ENCODE measurements at regions not wholly inside any gene's neighbourhood (a gene's known extent, or its start where the extent isn't known, plus 50 kb on each side); places are given as distances from the start of the nearest gene placed in this dataset.

DNA sequence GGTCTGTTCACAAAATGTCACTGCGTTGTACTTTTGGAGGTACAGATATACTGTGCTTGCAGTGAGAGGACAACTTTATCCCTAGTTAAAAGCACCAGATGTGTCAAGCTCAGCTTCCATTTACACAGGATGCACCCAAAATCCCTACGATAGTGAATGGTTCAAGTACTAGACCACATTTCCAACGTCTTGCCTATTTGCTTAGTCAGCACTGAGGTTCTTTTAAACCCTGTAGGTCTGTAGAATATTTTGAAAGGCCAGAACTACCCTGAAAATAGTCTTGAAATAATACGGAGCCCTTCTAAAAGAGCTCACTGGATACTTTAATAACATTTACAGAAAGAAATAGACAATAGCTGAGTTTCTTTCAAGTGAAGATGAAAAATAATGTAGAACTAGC lies 466.1 kb downstream of the FUT8 start:
- DNase-seq (ENCODE audit: low read depth) = no peak
- TF ChIP-seq, protein P1, sequence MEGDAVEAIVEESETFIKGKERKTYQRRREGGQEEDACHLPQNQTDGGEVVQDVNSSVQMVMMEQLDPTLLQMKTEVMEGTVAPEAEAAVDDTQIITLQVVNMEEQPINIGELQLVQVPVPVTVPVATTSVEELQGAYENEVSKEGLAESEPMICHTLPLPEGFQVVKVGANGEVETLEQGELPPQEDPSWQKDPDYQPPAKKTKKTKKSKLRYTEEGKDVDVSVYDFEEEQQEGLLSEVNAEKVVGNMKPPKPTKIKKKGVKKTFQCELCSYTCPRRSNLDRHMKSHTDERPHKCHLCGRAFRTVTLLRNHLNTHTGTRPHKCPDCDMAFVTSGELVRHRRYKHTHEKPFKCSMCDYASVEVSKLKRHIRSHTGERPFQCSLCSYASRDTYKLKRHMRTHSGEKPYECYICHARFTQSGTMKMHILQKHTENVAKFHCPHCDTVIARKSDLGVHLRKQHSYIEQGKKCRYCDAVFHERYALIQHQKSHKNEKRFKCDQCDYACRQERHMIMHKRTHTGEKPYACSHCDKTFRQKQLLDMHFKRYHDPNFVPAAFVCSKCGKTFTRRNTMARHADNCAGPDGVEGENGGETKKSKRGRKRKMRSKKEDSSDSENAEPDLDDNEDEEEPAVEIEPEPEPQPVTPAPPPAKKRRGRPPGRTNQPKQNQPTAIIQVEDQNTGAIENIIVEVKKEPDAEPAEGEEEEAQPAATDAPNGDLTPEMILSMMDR (IDR thresholded peaks at IDR 0.05; ENCODE audit: insufficient read depth, low read length, severe bottlenecking) = no peak
- Histone ChIP-seq H3K4me3 (ENCODE audit: low read depth, low read length) (no peak overlapping the region), H3K27me3 (ENCODE audit: control insufficient read depth, insufficient read depth, low read length) (no peaks in the 10 kb centered on the region), H3K36me3 (ENCODE audit: control insufficient read depth, insufficient read depth, low read length) (no peaks in the 10 kb centered on the region)
- no peak for FAIRE-seq

DNA sequence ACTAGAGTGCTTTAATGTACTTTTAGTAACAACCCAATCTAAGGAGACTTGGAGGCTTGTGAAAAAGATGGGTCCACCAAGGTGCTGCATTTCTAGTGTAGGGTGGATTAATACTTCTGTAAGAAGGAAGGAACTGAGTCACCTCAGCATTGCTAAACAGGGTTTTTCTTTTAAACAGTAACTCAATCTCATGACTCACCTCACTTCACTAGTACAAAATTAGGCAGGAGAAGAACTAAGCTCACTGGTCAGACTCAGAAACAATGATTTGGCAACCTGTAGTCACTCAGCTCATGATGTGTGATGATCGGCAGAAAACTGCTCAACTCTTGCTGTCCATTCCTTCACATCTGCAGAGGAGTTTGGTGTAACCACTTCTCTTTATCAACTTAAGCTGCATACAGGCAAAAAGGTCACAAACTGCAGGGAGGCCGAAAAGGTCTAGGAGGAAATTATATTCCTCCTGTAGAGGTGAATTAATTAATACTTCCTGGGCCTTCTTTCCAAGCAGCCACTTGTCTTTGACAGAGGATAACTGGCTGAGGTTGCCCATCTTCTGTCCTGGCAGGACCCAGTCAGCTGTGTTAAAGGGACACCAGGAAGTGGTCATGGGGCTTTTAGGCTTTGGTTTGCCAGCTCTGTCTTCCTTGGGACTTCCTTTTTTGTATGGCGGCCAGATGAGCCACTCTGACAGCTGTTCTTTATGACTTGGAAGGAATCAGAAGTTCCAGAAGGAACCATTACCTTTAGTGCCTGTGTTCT lies 466.9 kb downstream of the FUT8 start:
- H3K4me3 ChIP-seq (ENCODE audit: low read depth, low read length) = no peak overlapping the region
- H3K36me3 ChIP-seq (ENCODE audit: control insufficient read depth, insufficient read depth, low read length) = no peaks in the 10 kb centered on the region
- DNase-seq (ENCODE audit: low read depth) (peak; percentile 97), FAIRE-seq (peak; percentile 95)
- H3K27me3 ChIP-seq (ENCODE audit: control insufficient read depth, insufficient read depth, low read length) = no peaks in the 10 kb centered on the region
- TF ChIP-seq, protein P1 (IDR thresholded peaks at IDR 0.05; ENCODE audit: insufficient read depth, low read length, severe bottlenecking) = no peak

DNA sequence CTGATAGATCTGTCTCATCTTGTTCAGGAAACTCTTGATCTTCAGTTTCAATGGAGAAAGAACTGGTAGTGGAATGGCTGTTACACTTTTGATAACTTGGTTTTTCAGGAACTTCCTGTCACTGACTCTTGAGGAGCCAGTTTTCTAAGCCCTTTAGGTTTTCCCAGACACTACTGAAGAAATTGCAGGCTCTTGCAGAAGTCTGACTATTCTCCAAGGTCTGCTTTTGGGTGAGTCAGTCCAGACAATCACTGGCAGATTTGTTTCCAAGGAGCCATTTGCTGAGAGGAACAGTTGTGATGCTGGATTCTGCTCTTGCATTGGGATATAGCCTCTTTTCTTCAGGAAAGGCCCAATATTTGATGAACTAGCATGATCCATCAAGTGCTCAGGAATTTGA lies 468.0 kb downstream of the FUT8 start:
- DNase-seq (ENCODE audit: low read depth) (peak; percentile 36), FAIRE-seq (no peak)
- H3K27me3 ChIP-seq (ENCODE audit: control insufficient read depth, insufficient read depth, low read length) = no peaks in the 10 kb centered on the region
- TF ChIP-seq, protein P1 (IDR thresholded peaks at IDR 0.05; ENCODE audit: insufficient read depth, low read length, severe bottlenecking) = no peak
- no peak overlapping the region for H3K4me3 ChIP-seq (ENCODE audit: low read depth, low read length)
- no peaks in the 10 kb centered on the region for H3K36me3 ChIP-seq (ENCODE audit: control insufficient read depth, insufficient read depth, low read length)

DNA sequence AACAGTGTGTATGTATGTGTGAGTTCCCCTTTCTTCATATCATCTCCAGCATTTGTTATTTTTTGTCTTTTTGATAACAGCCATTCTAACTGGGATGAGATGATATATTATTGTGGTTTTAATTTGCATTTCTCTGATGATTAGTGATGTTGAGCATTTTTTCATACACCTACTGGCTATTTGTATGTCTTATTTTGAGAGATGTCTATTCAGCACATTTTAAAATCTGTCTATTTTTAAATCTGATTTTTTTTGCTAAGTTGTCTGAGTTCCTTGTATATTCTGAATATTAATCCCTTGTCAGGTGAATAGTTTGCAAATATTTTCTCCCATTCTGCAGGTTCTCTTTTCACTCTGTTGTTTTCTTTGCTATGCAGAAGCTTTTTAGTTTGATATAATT lies 469.1 kb downstream of the FUT8 start:
- TF ChIP-seq, protein P1 (IDR thresholded peaks at IDR 0.05; ENCODE audit: insufficient read depth, low read length, severe bottlenecking) = no peak
- Histone ChIP-seq H3K36me3 (ENCODE audit: control insufficient read depth, insufficient read depth, low read length) (no peaks in the 10 kb centered on the region), H3K27me3 (ENCODE audit: control insufficient read depth, insufficient read depth, low read length) (no peaks in the 10 kb centered on the region), H3K4me3 (ENCODE audit: low read depth, low read length) (no peak overlapping the region)
- no peak for FAIRE-seq
- no peak for DNase-seq (ENCODE audit: low read depth)

DNA sequence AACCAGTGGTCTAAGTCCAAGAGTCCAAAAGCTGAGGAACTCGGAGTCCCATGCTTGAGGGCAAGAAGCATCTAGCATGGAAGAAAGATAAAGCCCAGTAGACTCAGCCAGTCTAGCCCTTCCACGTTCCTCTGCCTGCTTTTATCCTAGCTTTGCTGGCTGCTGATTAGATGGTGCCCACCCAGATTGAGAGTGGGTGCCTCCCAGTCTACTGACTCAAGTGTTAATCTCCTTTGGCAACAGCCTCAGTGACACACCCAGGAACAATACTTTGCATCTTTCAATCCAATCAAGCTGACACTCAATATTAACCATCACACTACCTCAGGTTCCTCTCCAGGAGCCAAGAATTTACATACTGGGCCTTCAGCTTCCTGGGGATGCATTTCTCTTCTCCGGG lies 476.1 kb downstream of the FUT8 start:
- FAIRE-seq (no peak), DNase-seq (ENCODE audit: low read depth) (no peak)
- no peak overlapping the region for H3K4me3 ChIP-seq (ENCODE audit: low read depth, low read length)
- H3K36me3 ChIP-seq (ENCODE audit: control insufficient read depth, insufficient read depth, low read length) = no peaks in the 10 kb centered on the region
- H3K27me3 ChIP-seq (ENCODE audit: control insufficient read depth, insufficient read depth, low read length) = no peaks in the 10 kb centered on the region
- TF ChIP-seq, protein P1 (IDR thresholded peaks at IDR 0.05; ENCODE audit: insufficient read depth, low read length, severe bottlenecking) = no peak

DNA sequence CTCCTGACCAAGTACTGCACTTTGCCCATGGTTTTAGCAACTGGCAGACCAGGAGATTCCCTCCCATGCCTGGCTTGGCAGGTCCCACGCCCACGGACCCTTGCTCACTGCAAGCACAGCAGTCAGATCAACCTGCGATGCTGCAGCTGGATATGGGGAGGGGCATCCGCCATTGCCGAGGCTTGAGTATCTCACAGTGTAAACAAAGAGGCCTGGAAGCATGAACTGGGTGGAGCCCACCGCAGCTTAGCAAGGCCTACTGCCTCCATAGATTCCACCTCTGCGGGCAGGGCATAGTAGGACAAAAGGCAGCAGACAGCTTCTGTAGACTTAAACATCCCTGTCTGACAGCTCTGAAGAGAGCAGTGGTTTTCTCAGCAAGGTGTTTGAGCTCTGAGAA lies 479.8 kb downstream of the FUT8 start:
- DNase-seq (ENCODE audit: low read depth) (no peak), FAIRE-seq (no peak)
- no peaks in the 10 kb centered on the region for H3K36me3 ChIP-seq (ENCODE audit: control insufficient read depth, insufficient read depth, low read length)
- no peaks in the 10 kb centered on the region for H3K27me3 ChIP-seq (ENCODE audit: control insufficient read depth, insufficient read depth, low read length)
- TF ChIP-seq, protein P1 (IDR thresholded peaks at IDR 0.05; ENCODE audit: insufficient read depth, low read length, severe bottlenecking) = no peak
- no peak overlapping the region for H3K4me3 ChIP-seq (ENCODE audit: low read depth, low read length)

All from bronchial epithelial cell (primary cell).